GM21786 (cell line): ENCODE measurements at regions not wholly inside any gene's neighbourhood (a gene's known extent, or its start where the extent isn't known, plus 50 kb on each side); places are given as distances from the start of the nearest gene placed in this dataset.
"Not testable (repeated sequence)": the region's sequence is repeated elsewhere in the genome, so short reads cannot be mapped to it uniquely, and the experiment has no call there.

ENCODE experiments used
- ATAC-seq: cut with Tn5 transposase; IDR thresholded peaks from one replicate; pipeline ENCODE4 v1.9.1; 2021; ENCODE audit not compliant: unreplicated experiment

DNA sequence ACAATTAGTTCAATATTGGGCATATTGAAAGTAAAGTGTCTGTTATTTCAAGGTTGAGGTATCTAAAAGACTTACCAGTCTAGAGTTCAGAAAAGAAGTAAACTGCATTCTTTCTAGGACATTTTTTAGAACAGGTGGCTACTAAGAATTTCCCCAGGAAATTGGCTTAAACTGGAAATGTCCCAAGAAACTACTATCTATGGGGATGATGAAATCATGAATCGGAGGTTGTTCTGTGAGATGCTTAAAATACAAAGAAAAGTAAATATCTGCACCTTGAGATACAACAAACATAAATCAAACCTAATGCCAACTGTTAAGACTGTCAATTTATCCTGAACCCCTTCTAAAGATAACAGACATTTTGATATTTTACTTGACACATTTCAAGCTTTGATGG is 226.5 kb upstream of the NREP start:
- ATAC-seq = no peak

GRCh38 chr5:111977436-111977829 is 220.4 kb upstream of the NREP start:
- ATAC-seq = no peak

GRCh38 chr5:111976705-111977435 is 219.9 kb upstream of the NREP start:
- no peak for ATAC-seq

DNA sequence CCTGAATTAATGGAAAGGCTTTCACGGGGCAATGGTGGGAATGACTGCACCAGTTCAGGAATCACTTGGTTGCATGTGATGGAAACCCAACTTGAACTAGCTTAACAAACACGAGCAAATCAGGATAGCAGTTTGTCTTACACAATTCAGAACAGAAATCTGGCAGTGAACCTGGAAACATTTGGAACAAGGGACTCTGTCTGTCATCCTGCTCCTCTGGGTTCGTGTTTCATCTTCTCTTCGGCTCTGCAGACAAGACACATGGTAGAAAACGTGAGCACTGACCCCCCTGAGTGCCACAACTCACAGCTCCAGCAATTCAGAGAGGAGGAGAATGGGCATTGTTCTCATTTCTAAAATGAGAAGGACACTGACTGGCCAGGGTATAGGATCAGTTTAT is 218.1 kb upstream of the NREP start:
- ATAC-seq = no peak

- ATAC-seq = no peak
These were observed 217.0 kb upstream of the NREP start for GRCh38 chr5:111973961-111974360.

- no peak for ATAC-seq
These were observed 215.6 kb upstream of the NREP start for GRCh38 chr5:111972548-111972947.

DNA sequence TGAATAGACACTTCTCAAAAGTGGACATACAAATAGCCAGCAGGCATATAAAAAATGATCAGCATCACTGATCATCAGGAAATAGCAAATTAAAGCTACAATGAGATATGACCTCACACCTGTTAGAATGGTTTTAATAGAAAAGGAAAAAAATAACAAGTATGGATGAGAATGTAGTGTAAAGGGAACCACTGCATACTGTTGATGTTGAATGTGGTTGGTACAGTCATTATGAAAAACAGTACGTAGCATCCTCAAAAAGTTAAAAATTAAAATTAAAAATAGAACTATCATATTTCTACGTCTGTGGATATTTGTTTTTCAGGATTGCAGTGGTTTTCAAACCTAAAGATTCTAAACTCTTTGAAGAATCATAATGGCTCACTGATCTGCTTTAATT is 215.1 kb upstream of the NREP start:
- ATAC-seq = no peak

DNA sequence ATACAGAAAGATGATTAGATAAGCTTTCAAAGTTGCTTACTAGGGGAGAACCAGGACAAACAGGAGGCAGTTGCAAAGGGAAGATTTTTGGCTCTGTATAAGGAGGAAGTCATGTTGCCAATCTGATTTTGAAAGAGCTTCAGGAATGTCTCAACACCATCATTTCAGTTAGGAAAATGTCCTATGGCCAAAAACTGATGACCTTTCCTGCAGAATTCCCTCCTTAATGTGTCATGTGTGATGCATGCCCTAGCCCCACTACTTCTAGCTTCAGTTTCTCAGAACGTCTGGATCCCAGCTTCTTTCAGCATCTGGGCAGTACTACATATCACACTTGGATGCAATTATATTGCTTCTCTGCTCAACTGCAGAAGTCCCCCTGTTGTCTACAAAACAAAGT is 211.5 kb upstream of the NREP start:
- ATAC-seq = no peak

DNA sequence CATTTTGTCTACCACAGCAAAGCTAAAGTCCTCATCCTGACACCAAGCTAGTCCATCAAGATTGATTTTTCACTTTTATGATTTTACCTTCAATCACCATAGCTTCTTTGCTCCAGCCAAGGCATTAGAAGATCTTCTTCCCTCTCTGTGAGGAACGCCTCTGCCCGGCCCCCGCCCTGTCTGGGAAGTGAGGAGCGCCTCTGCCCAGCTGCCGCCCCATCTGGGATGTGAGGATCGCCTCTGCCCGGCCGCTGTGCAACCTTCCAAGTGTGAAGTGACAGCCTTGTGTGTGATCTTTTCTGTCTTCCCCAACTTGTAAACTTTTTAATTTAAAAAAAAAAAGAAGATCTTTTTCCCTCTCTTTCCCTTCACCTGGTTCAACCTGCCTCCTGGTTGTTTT is 210.5 kb upstream of the NREP start:
- no peak for ATAC-seq

DNA sequence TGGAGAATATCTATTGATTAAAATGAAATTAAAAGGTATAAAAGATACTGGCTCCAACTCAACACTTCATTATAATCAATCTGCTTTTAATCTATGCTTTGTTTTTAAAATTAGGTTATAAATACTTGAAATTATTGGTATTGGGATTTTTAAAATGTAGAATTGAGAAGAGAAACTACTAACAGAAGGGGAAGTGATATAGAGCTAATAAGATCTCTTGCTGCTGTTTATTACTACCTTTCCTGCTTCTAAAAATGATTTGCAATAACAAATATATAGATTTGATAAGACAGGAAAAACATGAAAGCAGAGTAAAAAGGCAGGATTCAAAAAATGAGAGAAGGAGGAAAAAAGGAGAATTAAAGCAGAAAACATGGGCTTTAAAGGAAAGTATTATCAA is 209.3 kb upstream of the NREP start:
- ATAC-seq = no peak

- ATAC-seq = no peak
These were observed 206.6 kb upstream of the NREP start for GRCh38 chr5:111963555-111963954.

GRCh38 chr5:111962906-111963305 is 205.9 kb upstream of the NREP start:
- no peak for ATAC-seq

GRCh38 chr5:111961862-111962261 is 204.9 kb upstream of the NREP start:
- ATAC-seq = no peak

DNA sequence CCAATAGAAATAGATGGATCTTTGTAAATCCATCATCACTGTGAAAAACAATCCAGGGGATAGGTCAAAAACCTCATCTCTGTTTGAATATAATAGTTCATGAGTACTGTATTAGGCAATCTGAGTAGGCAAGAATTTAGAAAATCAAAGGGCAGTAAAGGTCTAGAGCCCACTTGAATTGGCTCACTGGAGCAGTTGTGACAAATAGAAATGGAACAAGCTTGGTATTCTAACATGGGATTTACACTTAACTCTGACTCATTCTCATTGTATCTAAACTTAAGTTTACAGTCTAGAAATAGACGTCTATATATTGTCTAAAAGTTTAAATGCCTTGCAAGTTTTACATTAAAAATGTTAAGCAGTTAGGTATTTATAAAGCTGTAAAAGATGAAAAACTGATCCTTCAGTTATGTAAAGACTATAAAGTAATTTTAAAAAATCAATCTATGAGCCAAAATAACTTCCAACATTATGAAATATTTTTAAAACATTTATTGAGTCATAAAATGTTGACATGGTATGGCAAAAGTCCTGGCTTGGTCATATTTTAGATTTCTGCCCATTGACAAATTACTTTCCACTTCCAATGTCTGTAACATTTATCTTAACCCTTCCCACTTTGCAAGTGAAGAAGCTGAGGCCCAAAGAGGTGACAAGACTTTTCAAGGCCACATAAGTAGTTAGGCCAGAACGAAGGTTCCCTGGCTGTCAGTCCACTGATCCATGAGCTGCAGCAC is 203.7 kb upstream of the NREP start:
- no peak for ATAC-seq

- no peak for ATAC-seq
These were observed 201.9 kb upstream of the NREP start for GRCh38 chr5:111958851-111959250.

DNA sequence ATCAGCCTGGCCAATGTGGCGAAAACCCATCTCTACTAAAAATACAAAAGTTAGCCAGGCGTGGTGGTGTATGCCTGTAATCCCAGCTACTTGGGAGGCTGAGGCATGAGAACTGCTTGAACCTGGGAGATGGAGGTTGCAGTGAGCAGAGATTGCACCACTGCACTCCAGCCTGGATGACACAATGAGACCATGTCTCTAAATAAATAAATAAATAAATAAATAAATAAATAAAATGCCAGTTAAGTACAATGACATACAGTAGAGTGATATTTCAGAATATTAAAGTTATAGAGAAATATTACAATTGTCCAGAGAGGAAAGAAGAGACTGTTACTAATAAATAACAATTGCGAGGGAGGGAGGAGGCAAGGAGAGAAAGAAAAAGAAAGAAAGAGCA is 199.8 kb upstream of the NREP start:
- ATAC-seq = not testable (repeated sequence)

DNA sequence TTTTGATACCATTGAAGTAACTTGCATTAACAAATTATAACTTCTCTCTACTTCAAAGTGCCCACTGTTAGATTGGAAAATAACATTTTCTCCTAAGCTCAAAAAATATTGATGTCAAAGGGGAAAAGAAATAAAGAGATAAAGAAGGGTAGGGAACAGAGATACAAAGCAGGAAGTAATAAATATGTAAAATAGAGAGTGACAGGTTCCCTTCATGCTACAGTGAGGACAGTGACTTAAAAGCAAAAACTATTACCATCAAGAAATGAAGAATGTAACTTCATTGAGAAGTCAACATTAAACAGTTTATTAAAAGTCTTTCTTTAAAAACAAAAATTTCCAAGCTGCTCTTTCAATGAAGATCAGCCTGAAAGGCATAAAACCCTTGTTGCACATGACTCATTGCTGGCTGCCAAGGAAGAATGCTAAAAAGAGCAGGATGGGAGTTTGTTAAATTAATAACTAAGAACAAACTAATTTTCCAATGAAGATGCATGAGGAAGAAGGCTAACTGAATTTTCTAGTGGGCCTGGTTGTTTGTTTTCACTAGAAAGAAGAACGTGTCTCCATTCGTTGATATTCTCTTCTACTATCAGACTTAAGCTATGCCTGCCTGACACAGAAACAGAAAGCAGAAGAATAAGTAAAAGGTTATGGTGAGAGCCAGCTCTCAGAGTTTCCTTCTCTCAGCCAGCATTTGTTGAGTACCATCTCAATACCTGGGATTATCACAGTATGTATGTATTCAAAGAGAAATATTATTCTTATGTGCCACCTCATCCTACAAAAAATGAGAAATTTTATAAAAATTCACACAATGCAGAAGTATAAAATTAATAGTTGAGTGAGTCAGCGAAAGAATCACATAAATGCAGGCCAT is 197.8 kb upstream of the NREP start:
- peak; percentile 90 for ATAC-seq

DNA sequence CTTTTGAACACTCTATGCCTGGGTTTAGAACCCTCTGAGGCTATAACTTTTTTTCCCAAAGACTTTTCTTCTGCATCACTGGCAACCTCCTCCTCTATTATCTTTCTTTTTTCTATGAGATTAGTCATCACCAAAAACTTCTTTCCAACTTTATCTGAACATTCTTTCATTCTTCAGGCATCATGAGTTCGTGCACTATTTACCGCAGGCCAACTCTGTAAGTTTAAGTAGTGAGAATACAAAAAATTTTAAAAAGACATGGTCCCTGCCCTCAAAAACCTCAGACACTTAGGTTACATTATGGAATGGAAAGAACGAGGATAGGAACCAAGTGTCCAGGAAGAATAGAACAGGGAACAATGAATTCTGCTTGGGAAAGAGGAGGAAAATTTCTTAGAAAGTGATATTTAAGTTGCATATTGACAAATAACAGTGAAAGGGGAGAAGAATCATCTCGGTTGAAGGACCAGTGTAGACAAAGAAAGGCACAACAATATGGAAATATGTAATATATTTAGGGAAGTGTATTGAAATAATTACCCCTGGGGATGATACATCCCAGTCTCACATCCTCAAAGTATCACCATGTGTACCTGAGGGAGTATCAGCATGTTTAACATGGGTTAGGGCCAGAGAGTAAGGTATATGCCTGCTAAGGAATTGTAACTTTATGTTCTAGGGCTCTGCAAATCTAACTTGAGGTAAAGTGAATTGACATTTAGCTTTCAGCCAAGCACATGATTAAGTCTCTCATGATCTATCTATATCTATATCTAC is 196.5 kb upstream of the NREP start:
- no peak for ATAC-seq

- ATAC-seq = no peak
These were observed 195.6 kb upstream of the NREP start for GRCh38 chr5:111952555-111952954.

DNA sequence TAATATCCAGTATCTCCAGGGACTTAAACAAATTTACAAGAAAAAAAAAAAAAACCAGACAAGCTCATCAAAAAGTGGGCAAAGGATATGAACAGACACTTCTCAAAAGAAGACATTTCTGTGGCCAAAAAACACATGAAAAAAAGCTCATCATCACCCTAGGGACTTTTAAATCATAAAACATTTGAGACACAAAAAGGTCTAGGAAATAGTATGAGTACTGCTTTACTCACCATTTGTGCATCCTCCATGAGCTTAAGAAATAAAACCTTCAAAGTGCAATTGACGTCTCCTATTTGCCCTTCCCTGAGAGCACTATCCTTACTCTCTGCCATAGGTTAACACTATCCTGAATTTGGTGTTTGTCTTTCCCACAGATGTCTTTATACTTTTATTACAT is 193.7 kb upstream of the NREP start:
- no peak for ATAC-seq
